Keratinocyte (primary cell): ENCODE measurements at regions not wholly inside any gene's neighbourhood (a gene's known extent, or its start where the extent isn't known, plus 50 kb on each side); places are given as distances from the start of the nearest gene placed in this dataset.
"Not testable (repeated sequence)": the region's sequence is repeated elsewhere in the genome, so short reads cannot be mapped to it uniquely, and the experiment has no call there.

Experiments
- DNase-seq: peaks from one replicate; pipeline ENCODE4 v3.0.0-alpha.2; 2011; ENCODE audit warnings: low read depth, missing footprints, low spot score
- FAIRE-seq: peaks from 2 replicates; lab custom pipeline; 2011; peaks lifted over from hg19 to GRCh38; lab: Jason Lieb, UNC
- H2AFZ ChIP-seq: 2 replicates; pipeline ENCODE4 v1.6.0; 2012; ENCODE audit warnings: low read length, control low read depth, inconsistent platforms; ENCODE audit not compliant: control insufficient read depth
- H3K27ac ChIP-seq: 2 replicates; pipeline ENCODE4 v1.5.1; 2011; ENCODE audit warnings: low read length; ENCODE audit not compliant: control insufficient read depth, insufficient read depth
- H3K27me3 ChIP-seq: 3 replicates; pipeline ENCODE4 v1.6.0; 2011; ENCODE audit warnings: low read length; ENCODE audit not compliant: control insufficient read depth, insufficient read depth; ENCODE audit errors: extremely low read depth
- H3K36me3 ChIP-seq, 2 experiments: 2 replicates in 1 of 2; 3 replicates in 1 of 2; pipeline ENCODE4 v1.5.1; 2011; ENCODE audit warnings: low read length in 2 of 2, mild to moderate bottlenecking in 1 of 2; ENCODE audit not compliant: control insufficient read depth in 2 of 2, insufficient read depth in 2 of 2; ENCODE audit errors: extremely low read depth in 1 of 2
- H3K4me1 ChIP-seq: 3 replicates; pipeline ENCODE4 v1.5.1; 2011; ENCODE audit warnings: low read length; ENCODE audit not compliant: control insufficient read depth, insufficient read depth; ENCODE audit errors: extremely low read depth
- H3K4me2 ChIP-seq: 3 replicates; pipeline ENCODE4 v1.6.0; 2011; ENCODE audit warnings: low read depth, low read length; ENCODE audit not compliant: control insufficient read depth, insufficient read depth; ENCODE audit errors: extremely low read depth
- H3K4me3 ChIP-seq, 3 experiments: fragments of 200-600 bp in 1 of 3; sonication (generic) in 1 of 3; 2 replicates in 2 of 3; 3 replicates in 1 of 3; pipeline ENCODE4 v1.5.1; 2011 to 2016; ENCODE audit warnings: low read length in 3 of 3, mild to moderate bottlenecking in 3 of 3, control low read depth in 2 of 3, inconsistent platforms in 1 of 3, low read depth in 1 of 3, mixed read lengths in 1 of 3, mixed run types in 1 of 3, moderate library complexity in 1 of 3; ENCODE audit not compliant: control insufficient read depth in 2 of 3, insufficient read depth in 2 of 3; ENCODE audit errors: extremely low read depth in 1 of 3
- H3K79me2 ChIP-seq: 2 replicates; pipeline ENCODE4 v1.6.0; 2012; ENCODE audit warnings: low read length; ENCODE audit not compliant: control insufficient read depth, insufficient read depth
- H3K9ac ChIP-seq: 3 replicates; pipeline ENCODE4 v1.6.0; 2011; ENCODE audit warnings: low read length; ENCODE audit not compliant: control insufficient read depth, insufficient read depth; ENCODE audit errors: extremely low read depth
- H3K9me1 ChIP-seq: 3 replicates; pipeline ENCODE4 v1.6.0; 2011; ENCODE audit warnings: low read length; ENCODE audit not compliant: control insufficient read depth, insufficient read depth; ENCODE audit errors: extremely low read depth
- H3K9me3 ChIP-seq: 2 replicates; pipeline ENCODE4 v1.5.1; 2012; ENCODE audit warnings: low read depth, low read length; ENCODE audit not compliant: control insufficient read depth
- H4K20me1 ChIP-seq: 3 replicates; pipeline ENCODE4 v1.6.0; 2011; ENCODE audit warnings: low read length; ENCODE audit not compliant: control insufficient read depth, insufficient read depth; ENCODE audit errors: extremely low read depth
- EZH2 ChIP-seq: IDR thresholded peaks from one replicate; pipeline ENCODE4 v1.6.1; 2012; ENCODE audit warnings: inconsistent platforms, mild to moderate bottlenecking, low read length, moderate library complexity
- dilution Hi-C: fragments of 300-500 bp; cut with MboI; formaldehyde crosslinking; loops from one replicate; pipeline ENCODE4 v1.7.0; 2020; ENCODE audit warnings: low sequenced_read_pairs; ENCODE audit not compliant: extremely low pct_ligation_motif_present
- TF ChIP-seq, protein P1 (sequence below), 3 experiments: IDR thresholded peaks in 1 of 3; conservative IDR thresholded peaks in 1 of 3; optimal IDR thresholded peaks in 1 of 3; 2 replicates in 2 of 3; 3 replicates in 1 of 3; pipeline versions ENCODE3 to v1.5.1; 2011; ENCODE audit warnings: low read length in 3 of 3, mild to moderate bottlenecking in 3 of 3, moderate library complexity in 2 of 3, control low read depth in 1 of 3, inconsistent platforms in 1 of 3; ENCODE audit not compliant: insufficient read depth in 2 of 3; ENCODE audit errors: extremely low read depth in 1 of 3

DNA sequence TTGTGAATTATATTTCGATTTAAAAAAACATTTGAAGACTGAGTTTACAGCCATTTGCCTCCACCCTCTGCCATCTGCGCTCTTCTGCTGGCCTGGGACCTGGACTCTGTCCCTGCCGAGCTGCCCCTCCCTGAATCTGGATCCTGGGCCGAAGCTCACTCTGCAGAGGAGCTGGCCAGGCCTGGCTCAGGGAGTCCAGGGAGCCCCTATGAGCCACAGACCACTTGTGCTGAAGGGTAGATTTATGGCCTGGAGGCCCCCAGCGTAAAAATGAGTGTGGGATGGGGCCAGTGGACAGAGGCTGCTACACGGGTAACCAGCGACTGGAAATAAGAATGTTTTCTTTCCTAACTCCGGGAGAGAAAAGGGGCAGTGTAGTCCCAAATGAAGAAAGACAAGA lies 129.8 kb downstream of the FGF18 start:
- FAIRE-seq, result no peak
- Histone ChIP-seq H2AFZ (no peak overlapping the region), H3K4me3 (no peak overlapping the region), H3K36me3 (no peaks in the 10 kb centered on the region), H3K9me3 (no peaks in the 10 kb centered on the region), H3K9me1 (no peaks in the 10 kb centered on the region), H3K27me3 (no peaks in the 10 kb centered on the region), H3K27ac (no peak overlapping the region), H3K4me2 (no peak overlapping the region), H3K4me1 (no peaks in the 10 kb centered on the region), H4K20me1 (no peaks in the 10 kb centered on the region), H3K79me2 (no peaks in the 10 kb centered on the region), H3K9ac (no peak overlapping the region)
- TF ChIP-seq EZH2, result no peak
- TF ChIP-seq, protein P1, sequence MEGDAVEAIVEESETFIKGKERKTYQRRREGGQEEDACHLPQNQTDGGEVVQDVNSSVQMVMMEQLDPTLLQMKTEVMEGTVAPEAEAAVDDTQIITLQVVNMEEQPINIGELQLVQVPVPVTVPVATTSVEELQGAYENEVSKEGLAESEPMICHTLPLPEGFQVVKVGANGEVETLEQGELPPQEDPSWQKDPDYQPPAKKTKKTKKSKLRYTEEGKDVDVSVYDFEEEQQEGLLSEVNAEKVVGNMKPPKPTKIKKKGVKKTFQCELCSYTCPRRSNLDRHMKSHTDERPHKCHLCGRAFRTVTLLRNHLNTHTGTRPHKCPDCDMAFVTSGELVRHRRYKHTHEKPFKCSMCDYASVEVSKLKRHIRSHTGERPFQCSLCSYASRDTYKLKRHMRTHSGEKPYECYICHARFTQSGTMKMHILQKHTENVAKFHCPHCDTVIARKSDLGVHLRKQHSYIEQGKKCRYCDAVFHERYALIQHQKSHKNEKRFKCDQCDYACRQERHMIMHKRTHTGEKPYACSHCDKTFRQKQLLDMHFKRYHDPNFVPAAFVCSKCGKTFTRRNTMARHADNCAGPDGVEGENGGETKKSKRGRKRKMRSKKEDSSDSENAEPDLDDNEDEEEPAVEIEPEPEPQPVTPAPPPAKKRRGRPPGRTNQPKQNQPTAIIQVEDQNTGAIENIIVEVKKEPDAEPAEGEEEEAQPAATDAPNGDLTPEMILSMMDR (optimal IDR thresholded peaks at IDR 0.05 in 1 of 3, IDR thresholded peaks at IDR 0.05 in 1 of 3, conservative IDR thresholded peaks at IDR 0.05 in 1 of 3; ENCODE audit: extremely low read depth in 1 of 3, insufficient read depth in 2 of 3, low read length in 3 of 3), result no peak
- dilution Hi-C loops, result no loop called here
- no peak for DNase-seq

- H3K36me3 ChIP-seq, H3K4me1 ChIP-seq, H3K9ac ChIP-seq, H4K20me1 ChIP-seq, H3K4me3 ChIP-seq, FAIRE-seq, H3K9me3 ChIP-seq, dilution Hi-C loops, DNase-seq, H3K9me1 ChIP-seq, H3K27me3 ChIP-seq, H3K27ac ChIP-seq, H3K4me2 ChIP-seq, H3K79me2 ChIP-seq, H2AFZ ChIP-seq: not testable (repeated sequence)
Observed at GRCh38 chr5:171553817-171554216, 134.4 kb downstream of the FGF18 start.

DNA sequence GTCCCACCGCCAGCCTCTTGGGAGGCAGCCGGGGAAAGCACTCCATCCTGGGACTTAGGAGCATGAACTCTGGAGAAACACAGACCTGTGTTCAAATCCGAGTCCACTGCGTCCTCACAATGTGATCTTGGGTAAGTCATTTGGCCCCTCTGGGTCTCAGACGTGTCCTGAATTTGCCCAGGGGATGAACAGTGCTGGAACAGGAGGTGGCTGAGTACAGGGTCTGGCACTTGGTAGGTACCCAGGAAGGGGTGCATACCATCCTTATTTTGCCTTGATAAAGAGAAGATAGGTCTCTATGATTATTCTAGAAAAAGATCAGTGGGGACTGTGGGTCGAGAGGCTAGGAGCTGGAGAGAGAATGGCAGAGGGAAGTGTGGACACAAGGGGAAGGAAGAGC lies 135.7 kb downstream of the FGF18 start:
- Histone ChIP-seq H4K20me1 (no peaks in the 10 kb centered on the region), H3K9me1 (no peaks in the 10 kb centered on the region)

More for the DNA sequence above, 135.7 kb downstream of the FGF18 start:
- H3K4me2 ChIP-seq, result no peak overlapping the region
- H3K27ac ChIP-seq, result no peak overlapping the region
- no peak for FAIRE-seq
- no peaks in the 10 kb centered on the region for H3K27me3 ChIP-seq
- H3K4me3 ChIP-seq, result no peak overlapping the region
- H3K9me3 ChIP-seq, result no peaks in the 10 kb centered on the region
- no peak overlapping the region for H2AFZ ChIP-seq
- H3K79me2 ChIP-seq, result no peaks in the 10 kb centered on the region
- no peaks in the 10 kb centered on the region for H3K4me1 ChIP-seq
- H3K36me3 ChIP-seq, result no peaks in the 10 kb centered on the region
- no peak overlapping the region for H3K9ac ChIP-seq
- no peak for DNase-seq
- dilution Hi-C loops, result no loop called here
- TF ChIP-seq, protein P1 (optimal IDR thresholded peaks at IDR 0.05 in 1 of 3, IDR thresholded peaks at IDR 0.05 in 1 of 3, conservative IDR thresholded peaks at IDR 0.05 in 1 of 3; ENCODE audit: extremely low read depth in 1 of 3, insufficient read depth in 2 of 3, low read length in 3 of 3), result no peak
- TF ChIP-seq EZH2, result no peak
